B cell (primary cell): ENCODE measurements at regions not wholly inside any gene's neighbourhood (a gene's known extent, or its start where the extent isn't known, plus 50 kb on each side); places are given as distances from the start of the nearest gene placed in this dataset.

Experiments used
- ATAC-seq: fragments of 200-7000 bp; cut with Tn5 transposase; one replicate; pipeline ENCODE4 v1.10.0; 2021; ENCODE audit warnings: low read depth, mild to moderate bottlenecking, moderate number of reproducible peaks, moderate library complexity
- CTCF ChIA-PET: fragments of 350-600 bp; sonication (Branson Sonifier 250); formaldehyde crosslinking; loops from one replicate; lab custom pipeline; 2021; ENCODE audit warnings: antibody characterized with exemption, inconsistent platforms; lab: Charles Lee
- POLR2A ChIA-PET: fragments of 350-600 bp; sonication (Branson Sonifier 250); formaldehyde crosslinking; loops from one replicate; lab custom pipeline; 2021; ENCODE audit warnings: antibody characterized with exemption; lab: Charles Lee
- DNase-seq: peaks from one replicate; pipeline ENCODE4 v3.0.0; 2013
- H2AFZ ChIP-seq: 2 replicates; pipeline ENCODE4 v1.6.1; 2012; ENCODE audit warnings: mild to moderate bottlenecking, low read depth, low read length; ENCODE audit not compliant: insufficient read depth, poor library complexity, severe bottlenecking
- H3K27ac ChIP-seq, 2 donors: 1 replicate in 1 of 2; 2 replicates in 1 of 2; pipeline ENCODE4 v1.5.1; 2012 to 2013; ENCODE audit warnings: low read length in 2 of 2, mild to moderate bottlenecking in 2 of 2, moderate library complexity in 1 of 2
- H3K27me3 ChIP-seq, 4 experiments: fragments of 200-600 bp in 1 of 4; sonication (generic) in 1 of 4; replicated peaks in 1 of 4; 1 replicate in 2 of 4; 2 replicates in 2 of 4; pipeline versions ENCODE4 v1.6.1 to v1.7.0; 2013 to 2016; ENCODE audit warnings: low read length in 3 of 4, mild to moderate bottlenecking in 2 of 4, mixed read lengths in 1 of 4, moderate library complexity in 1 of 4; ENCODE audit not compliant: insufficient read depth in 4 of 4, control insufficient read depth in 3 of 4; ENCODE audit errors: control extremely low read depth in 1 of 4
- H3K36me3 ChIP-seq, 2 experiments: replicated peaks in 1 of 2; 1 replicate in 1 of 2; 2 replicates in 1 of 2; pipeline versions ENCODE4 v1.6.1 to v1.7.1; 2013; ENCODE audit warnings: low read length in 1 of 2; ENCODE audit not compliant: insufficient read depth in 2 of 2, control insufficient read depth in 1 of 2; ENCODE audit errors: control extremely low read depth in 1 of 2, extremely low read depth in 1 of 2
- H3K4me1 ChIP-seq, 2 donors: fragments of 200-600 bp in 1 of 2; sonication (generic) in 1 of 2; 1 replicate in 1 of 2; 2 replicates in 1 of 2; pipeline versions ENCODE4 v1.5.1 to v1.6.1; 2013 to 2017; ENCODE audit warnings: low read length in 2 of 2; ENCODE audit not compliant: control insufficient read depth in 2 of 2, insufficient read depth in 2 of 2
- H3K4me2 ChIP-seq: replicated peaks from 2 replicates; pipeline ENCODE3; 2012; ENCODE audit warnings: mild to moderate bottlenecking, low read depth, low read length; ENCODE audit not compliant: poor library complexity, severe bottlenecking
- H3K4me3 ChIP-seq, 5 experiments: fragments of 200-600 bp in 1 of 5; sonication (generic) in 1 of 5; 1 replicate in 3 of 5; 2 replicates in 2 of 5; pipeline versions ENCODE4 v1.5.1 to v1.7.0; 2011 to 2016; ENCODE audit warnings: low read length in 4 of 5, mild to moderate bottlenecking in 4 of 5, low read depth in 2 of 5, control low read depth in 1 of 5, moderate library complexity in 1 of 5; ENCODE audit not compliant: insufficient read depth in 1 of 5; ENCODE audit errors: control extremely low read depth in 1 of 5, extremely low read depth in 1 of 5
- H3K79me2 ChIP-seq: fragments of 200-600 bp; sonication (generic); one replicate; pipeline ENCODE4 v1.6.0; 2016; ENCODE audit warnings: low read length; ENCODE audit not compliant: control insufficient read depth, insufficient read depth
- H3K9ac ChIP-seq: fragments of 200-600 bp; sonication (generic); 2 replicates; pipeline ENCODE4 v1.6.1; 2017; ENCODE audit warnings: mild to moderate bottlenecking, low read length, moderate library complexity
- H3K9me3 ChIP-seq, 3 donors: one replicate each; pipeline versions ENCODE4 v1.6.1 to v1.7.1; 2013; ENCODE audit warnings: low read length in 2 of 3; ENCODE audit not compliant: control insufficient read depth in 2 of 3, insufficient read depth in 1 of 3; ENCODE audit errors: control extremely low read depth in 1 of 3
- H4K20me1 ChIP-seq: 2 replicates; pipeline ENCODE4 v1.6.0; 2012; ENCODE audit warnings: mild to moderate bottlenecking, low read length; ENCODE audit not compliant: insufficient read depth, control insufficient read depth, poor library complexity, severe bottlenecking
- H3K27ac Mint-ChIP-seq: one replicate; pipeline ENCODE4 v1.8.0; 2021; ENCODE audit warnings: mixed read lengths
- H3K27me3 Mint-ChIP-seq: one replicate; pipeline ENCODE4 v1.8.0; 2021; ENCODE audit warnings: mixed read lengths
- H3K4me1 Mint-ChIP-seq: one replicate; pipeline ENCODE4 v1.8.0; 2021; ENCODE audit warnings: mixed read lengths
- H3K4me3 Mint-ChIP-seq: one replicate; pipeline ENCODE4 v1.8.0; 2021; ENCODE audit warnings: mixed read lengths
- H3K9me3 Mint-ChIP-seq: one replicate; pipeline ENCODE4 v1.8.0; 2022; ENCODE audit warnings: mixed read lengths; ENCODE audit not compliant: insufficient read depth
- CTCF ChIP-seq: fragments of 200-600 bp; IDR thresholded peaks from one replicate; pipeline ENCODE4 v1.8.0; 2022; ENCODE audit warnings: antibody characterized with exemption, mild to moderate bottlenecking
- EZH2 ChIP-seq: IDR thresholded peaks from 2 replicates; pipeline ENCODE4 v1.6.1; 2012; ENCODE audit warnings: borderline replicate concordance, low read depth, mild to moderate bottlenecking, moderate library complexity, low read length; ENCODE audit not compliant: insufficient read depth, poor library complexity, severe bottlenecking
- WGBS: methylation state at CpG from one replicate; pipeline ENCODE4 v1.1.5; 2013; ENCODE audit warnings: missing lambda C conversion rate; ENCODE audit not compliant: insufficient coverage; 5-methylcytosine and 5-hydroxymethylcytosine counted together
- intact Hi-C: fragments of 100-400 bp; cut with micrococcal nuclease; formaldehyde crosslinking; loops from one replicate; pipeline ENCODE4 v1.10.0; 2022

GRCh38 chr2:18934886-18935285, 345.5 kb upstream of the NT5C1B start:
- intact Hi-C loops: no loop called here

GRCh38 chr2:18932853-18933252, 343.5 kb upstream of the NT5C1B start:
- Histone ChIP-seq H3K36me3 (no peaks in the 10 kb centered on the region), H3K27me3 (no peaks in the 10 kb centered on the region), H3K9ac (no peak overlapping the region), H2AFZ (no peak overlapping the region), H3K4me2 (no peak overlapping the region), H3K79me2 (no peaks in the 10 kb centered on the region), H3K4me3 (no peak overlapping the region), H3K4me1 (no peaks in the 10 kb centered on the region), H3K27ac (no peak overlapping the region), H3K9me3 (no peaks in the 10 kb centered on the region), H4K20me1 (no peaks in the 10 kb centered on the region)
- ATAC-seq: no peak
- H3K4me1 Mint-ChIP-seq: no peaks in the 10 kb centered on the region
- H3K27me3 Mint-ChIP-seq: peaks cover 3% of the 10 kb centered on the region
- intact Hi-C loops: no loop called here
- no peak for DNase-seq
- no peak overlapping the region for H3K27ac Mint-ChIP-seq
- no peak overlapping the region for H3K4me3 Mint-ChIP-seq
- no peaks in the 10 kb centered on the region for H3K9me3 Mint-ChIP-seq
- TF ChIP-seq EZH2 (no peak), CTCF (no peak)
- ChIA-PET POLR2A (no interaction called here), CTCF (no interaction called here)
- WGBS: 78% methylated on average over 4 of the region's 4 CpGs

More at GRCh38 chr2:18934886-18935285, 345.5 kb upstream of the NT5C1B start:
- Mint-ChIP-seq H3K27ac (no peak overlapping the region), H3K4me3 (no peak overlapping the region), H3K27me3 (peaks cover 11% of the 10 kb centered on the region), H3K9me3 (no peaks in the 10 kb centered on the region), H3K4me1 (peaks cover 4% of the 10 kb centered on the region)
- Histone ChIP-seq H4K20me1 (no peaks in the 10 kb centered on the region), H3K36me3 (no peaks in the 10 kb centered on the region), H3K9ac (no peak overlapping the region), H3K4me2 (no peak overlapping the region), H3K4me3 (no peak overlapping the region), H3K27ac (no peak overlapping the region), H2AFZ (no peak overlapping the region), H3K27me3 (no peaks in the 10 kb centered on the region), H3K4me1 (peaks cover 0 to under 1% of the 10 kb centered on the region in 2 donors), H3K79me2 (no peaks in the 10 kb centered on the region), H3K9me3 (no peaks in the 10 kb centered on the region)
- ChIA-PET POLR2A (no interaction called here), CTCF (no interaction called here)
- no peak for DNase-seq
- no peak for ATAC-seq
- TF ChIP-seq CTCF (no peak), EZH2 (no peak)
- no CpG with 5 or more reads among the region's 1 CpG for whole genome bisulfite sequencing
